Psoas muscle (tissue), 7 donors: ENCODE measurements at regions not wholly inside any gene's neighbourhood (a gene's known extent, or its start where the extent isn't known, plus 50 kb on each side); places are given as distances from the start of the nearest gene placed in this dataset.

Experiments used
- ATAC-seq, 4 donors: fragments of 200-7000 bp; cut with Tn5 transposase; one replicate each; pipeline ENCODE4 v1.9.1; 2020; ENCODE audit warnings: moderate library complexity in 3 of 4, mild to moderate bottlenecking in 2 of 4
- DNase-seq, 2 donors: peaks; one replicate each; pipeline ENCODE4 v3.0.0-alpha.2; 2020
- H3K27ac ChIP-seq: fragments of 200-600 bp; one replicate; pipeline ENCODE4 v1.8.0; 2022
- H3K27me3 ChIP-seq, 3 donors: fragments of 200-600 bp in 1 of 3; one replicate each; pipeline versions ENCODE4 v1.6.1 to v1.8.0; 2013 to 2022; ENCODE audit warnings: low read length in 2 of 3, mild to moderate bottlenecking in 2 of 3, moderate library complexity in 1 of 3; ENCODE audit not compliant: insufficient read depth in 3 of 3
- H3K36me3 ChIP-seq, 2 donors: fragments of 200-600 bp in 1 of 2; one replicate each; pipeline versions ENCODE4 v1.6.1 to v1.8.0; 2013 to 2022; ENCODE audit warnings: low read depth in 1 of 2, mild to moderate bottlenecking in 1 of 2, moderate library complexity in 1 of 2; ENCODE audit not compliant: insufficient read depth in 1 of 2
- H3K4me1 ChIP-seq: fragments of 200-600 bp; one replicate; pipeline ENCODE4 v1.8.0; 2022
- H3K4me3 ChIP-seq: fragments of 200-600 bp; one replicate; pipeline ENCODE4 v1.8.0; 2022; ENCODE audit warnings: mild to moderate bottlenecking
- H3K9me3 ChIP-seq: fragments of 200-600 bp; one replicate; pipeline ENCODE4 v1.8.0; 2022
- WGBS, 3 donors: extraction: QIAGEN DNeasy Blood & Tissue Kit; methylation state at CpG; one replicate each; pipeline versions ENCODE4 v1.1.6 to v1.1.7; 2013; 5-methylcytosine and 5-hydroxymethylcytosine counted together
- intact Hi-C, 2 donors: fragments of 100-400 bp; cut with DNase I; formaldehyde crosslinking; loops; one replicate each; pipeline versions ENCODE4 v1.11.0 to v1.14.2; 2022
- TF ChIP-seq, protein P1 (sequence below): fragments of 200-600 bp; IDR thresholded peaks from one replicate; pipeline ENCODE4 v1.8.0; 2022; ENCODE audit warnings: antibody characterized with exemption
- donor health status: healthy with polysubstance abuse.
- donor health status: DM: no; HTN: no; CAD: no; lungs with moderate emphysema.
- donor health status: Bipolar disorder and iron deficiency.
- donor health status: healthy.
- donor health status: DM: yes; HTN: yes; CAD: no.
- donor health status: DM: no; HTN: no; CAD: no.
- donor health status: DM: yes; HTN: yes; CAD: no.

DNA sequence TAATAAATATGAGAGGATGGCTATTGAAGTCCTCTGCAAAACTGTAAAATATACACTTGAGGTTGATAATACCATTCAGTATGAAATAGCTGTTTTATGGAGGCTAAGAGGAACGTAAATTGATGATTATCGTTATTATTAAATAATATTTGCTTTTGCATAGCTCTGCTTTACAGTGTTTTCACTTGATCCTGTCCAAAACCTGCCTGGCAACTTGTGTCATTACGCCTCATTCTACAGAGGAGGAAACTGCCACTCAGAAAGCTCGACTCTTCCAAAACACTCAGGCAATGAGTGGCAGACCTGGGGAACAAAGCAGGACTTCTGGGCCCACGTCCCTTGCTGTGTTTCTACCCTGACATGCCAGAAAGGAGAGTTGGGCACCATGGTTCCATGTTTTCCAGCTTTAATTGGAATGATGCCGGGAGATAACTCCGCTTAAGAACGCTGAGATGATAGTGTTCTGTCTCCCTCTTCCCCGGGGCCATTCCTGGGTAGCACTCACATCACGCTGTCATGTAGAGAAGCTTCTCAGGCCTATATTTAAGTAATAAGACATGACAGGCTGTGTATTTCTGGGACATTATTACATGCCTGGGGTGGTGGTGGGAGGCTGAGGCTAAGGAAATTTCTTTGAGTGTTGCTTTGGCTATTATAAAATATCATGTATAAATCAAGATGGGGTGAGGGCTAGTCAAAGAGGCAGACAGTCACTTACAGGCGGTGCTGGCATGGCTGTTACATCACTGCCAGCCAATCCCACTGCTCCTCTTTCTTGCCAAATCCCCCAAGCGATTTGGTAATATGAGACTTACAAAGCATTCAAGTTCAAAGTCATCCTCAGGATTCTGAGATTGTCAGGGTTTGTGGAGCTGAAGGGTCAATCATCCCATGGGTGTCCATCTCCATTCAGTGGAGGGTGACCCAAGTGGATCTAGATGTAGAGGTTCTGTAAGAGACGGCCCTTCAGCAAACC is 501.7 kb downstream of the INSC start:
- H3K27ac ChIP-seq, result no peak overlapping the region
- intact Hi-C loops, result no loop called here

DNA sequence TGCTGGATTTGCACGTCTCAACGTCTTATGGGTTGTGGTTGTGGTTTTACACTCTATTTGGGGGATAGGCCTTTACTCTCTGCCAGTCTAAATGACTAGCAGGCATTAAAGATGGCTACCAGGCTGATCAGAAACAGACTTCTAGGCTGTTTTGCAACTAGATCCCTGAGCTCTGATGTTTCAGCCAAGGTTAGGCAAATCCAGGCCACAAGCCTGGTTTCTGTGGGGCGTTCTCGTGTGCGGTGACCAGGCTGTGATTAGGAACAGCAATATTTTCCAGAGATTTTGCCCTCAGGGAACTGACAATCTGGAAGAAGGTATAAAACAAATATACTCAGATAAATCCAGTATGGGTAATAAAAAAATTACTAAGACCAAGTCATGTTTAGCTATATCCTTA is 502.4 kb downstream of the INSC start:
- Histone ChIP-seq H3K36me3 (no peaks in the 10 kb centered on the region), H3K27ac (no peak overlapping the region), H3K4me1 (peaks cover 6% of the 10 kb centered on the region), H3K27me3 (no peaks in the 10 kb centered on the region), H3K9me3 (no peaks in the 10 kb centered on the region), H3K4me3 (no peak overlapping the region)
- ATAC-seq (no peak), DNase-seq (no peak)
- WGBS, 3 donors, result 91 to 98% (median 95%) methylated on average over 5 of the region's 5 CpGs
- intact Hi-C loops, result no loop called here
- TF ChIP-seq, protein P1, sequence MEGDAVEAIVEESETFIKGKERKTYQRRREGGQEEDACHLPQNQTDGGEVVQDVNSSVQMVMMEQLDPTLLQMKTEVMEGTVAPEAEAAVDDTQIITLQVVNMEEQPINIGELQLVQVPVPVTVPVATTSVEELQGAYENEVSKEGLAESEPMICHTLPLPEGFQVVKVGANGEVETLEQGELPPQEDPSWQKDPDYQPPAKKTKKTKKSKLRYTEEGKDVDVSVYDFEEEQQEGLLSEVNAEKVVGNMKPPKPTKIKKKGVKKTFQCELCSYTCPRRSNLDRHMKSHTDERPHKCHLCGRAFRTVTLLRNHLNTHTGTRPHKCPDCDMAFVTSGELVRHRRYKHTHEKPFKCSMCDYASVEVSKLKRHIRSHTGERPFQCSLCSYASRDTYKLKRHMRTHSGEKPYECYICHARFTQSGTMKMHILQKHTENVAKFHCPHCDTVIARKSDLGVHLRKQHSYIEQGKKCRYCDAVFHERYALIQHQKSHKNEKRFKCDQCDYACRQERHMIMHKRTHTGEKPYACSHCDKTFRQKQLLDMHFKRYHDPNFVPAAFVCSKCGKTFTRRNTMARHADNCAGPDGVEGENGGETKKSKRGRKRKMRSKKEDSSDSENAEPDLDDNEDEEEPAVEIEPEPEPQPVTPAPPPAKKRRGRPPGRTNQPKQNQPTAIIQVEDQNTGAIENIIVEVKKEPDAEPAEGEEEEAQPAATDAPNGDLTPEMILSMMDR, result no peak

More for the DNA sequence above, 501.7 kb downstream of the INSC start:
- Histone ChIP-seq H3K4me3 (no peak overlapping the region), H3K27me3 (no peaks in the 10 kb centered on the region), H3K36me3 (no peaks in the 10 kb centered on the region), H3K9me3 (no peaks in the 10 kb centered on the region), H3K4me1 (peaks cover 6% of the 10 kb centered on the region)
- 93 to 95% (median 93%) methylated on average over 13 of the region's 13 CpGs for WGBS, 3 donors
- TF ChIP-seq, protein P1, result no peak
- DNase-seq, result no peak
- no peak for ATAC-seq

DNA sequence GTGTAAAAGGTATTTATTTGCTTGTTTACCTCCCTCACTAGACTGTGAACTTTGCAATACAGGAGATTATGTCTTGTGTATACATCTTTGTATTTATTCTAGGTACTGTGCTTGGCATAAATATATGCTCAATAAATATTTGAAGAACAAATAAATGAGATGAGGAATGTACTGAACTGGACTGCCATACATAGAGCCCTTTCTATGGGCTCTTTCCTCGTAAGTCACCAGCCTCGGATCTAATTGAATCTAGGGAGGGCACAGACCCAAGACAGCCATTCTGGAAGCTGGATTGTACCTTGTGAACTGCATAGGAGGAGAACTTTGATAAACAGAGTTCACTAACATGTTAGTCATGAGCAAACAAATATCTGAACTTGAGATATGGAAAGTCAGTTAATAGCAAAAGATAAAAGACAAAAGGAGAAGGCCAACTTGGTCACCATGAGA is 503.9 kb downstream of the INSC start:
- intact Hi-C loops, result no loop called here
- Histone ChIP-seq H3K27me3 (no peaks in the 10 kb centered on the region), H3K27ac (no peak overlapping the region), H3K4me3 (no peak overlapping the region), H3K4me1 (peaks cover 6% of the 10 kb centered on the region), H3K36me3 (no peaks in the 10 kb centered on the region), H3K9me3 (no peaks in the 10 kb centered on the region)
- ATAC-seq (no peak), DNase-seq (no peak)
- TF ChIP-seq, protein P1, result no peak
- 87 to 92% (median 89%) methylated on average over 2 of the region's 2 CpGs for WGBS, 3 donors

DNA sequence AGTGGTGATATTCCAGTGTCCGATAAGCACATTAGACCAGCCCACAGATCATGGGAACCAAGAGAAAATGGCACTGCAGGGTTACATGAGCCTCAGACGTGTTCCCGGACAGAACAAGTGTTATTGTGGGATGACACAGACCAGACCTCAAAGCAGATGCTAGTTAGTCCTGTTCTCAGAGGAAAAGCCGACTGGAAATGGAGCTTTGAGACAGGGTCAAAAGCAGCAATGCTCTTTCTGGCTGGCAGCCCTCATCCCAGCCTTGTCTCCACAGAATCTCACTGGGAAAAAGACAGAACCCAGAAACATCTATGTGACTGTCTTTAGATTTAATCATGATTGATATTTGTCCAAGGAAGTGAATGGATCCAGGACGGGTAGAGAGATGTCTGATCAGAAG is 506.8 kb downstream of the INSC start:
- DNase-seq (no peak), ATAC-seq (no peak)
- Histone ChIP-seq H3K4me3 (no peak overlapping the region), H3K36me3 (no peaks in the 10 kb centered on the region), H3K9me3 (no peaks in the 10 kb centered on the region), H3K4me1 (no peaks in the 10 kb centered on the region), H3K27me3 (no peaks in the 10 kb centered on the region), H3K27ac (no peak overlapping the region)
- 78 to 80% (median 78%) methylated on average over 5 of the region's 5 CpGs for WGBS, 3 donors
- intact Hi-C loops, result no loop called here
- TF ChIP-seq, protein P1, result no peak
